CD14-positive monocyte (primary cell): ENCODE measurements at regions not wholly inside any gene's neighbourhood (a gene's known extent, or its start where the extent isn't known, plus 50 kb on each side); places are given as distances from the start of the nearest gene placed in this dataset.
A peak's percentile ranks its signal among the peaks of the same experiment; 100 is the strongest.

ENCODE experiments used
- DNase-seq, 3 donors: peaks; one replicate each; pipeline ENCODE4 v3.0.0-alpha.2; 2011 to 2022
- H2AFZ ChIP-seq: 2 replicates; pipeline ENCODE4 v1.6.0; 2012; ENCODE audit warnings: mild to moderate bottlenecking, low read depth, low read length, inconsistent platforms; ENCODE audit not compliant: insufficient read depth, poor library complexity, severe bottlenecking
- H3K27ac ChIP-seq, 2 donors: 1 replicate in 1 of 2; 2 replicates in 1 of 2; pipeline ENCODE4 v1.5.1; 2012 to 2013; ENCODE audit warnings: low read length in 2 of 2, control low read depth in 1 of 2, inconsistent platforms in 1 of 2, low read depth in 1 of 2, mild to moderate bottlenecking in 1 of 2
- H3K27me3 ChIP-seq, 2 donors: one replicate each; pipeline versions ENCODE4 v1.6.0 to v1.6.1; 2011 to 2013; ENCODE audit warnings: low read length in 2 of 2; ENCODE audit not compliant: control insufficient read depth in 2 of 2, insufficient read depth in 2 of 2
- H3K36me3 ChIP-seq, 2 donors: replicated peaks in 1 of 2; 1 replicate in 1 of 2; 2 replicates in 1 of 2; pipeline versions ENCODE4 v1.5.1 to v1.6.1; 2012 to 2013; ENCODE audit warnings: low read length in 2 of 2, control low read depth in 1 of 2, inconsistent platforms in 1 of 2, mild to moderate bottlenecking in 1 of 2; ENCODE audit not compliant: insufficient read depth in 2 of 2, control insufficient read depth in 1 of 2
- H3K4me1 ChIP-seq, 2 donors: 1 replicate in 1 of 2; 2 replicates in 1 of 2; pipeline versions ENCODE4 v1.5.1 to v1.6.1; 2012 to 2013; ENCODE audit warnings: low read length in 2 of 2, control low read depth in 1 of 2, inconsistent platforms in 1 of 2, mild to moderate bottlenecking in 1 of 2, moderate library complexity in 1 of 2; ENCODE audit not compliant: insufficient read depth in 2 of 2, control insufficient read depth in 1 of 2
- H3K4me2 ChIP-seq: replicated peaks from 2 replicates; pipeline ENCODE3; 2012; ENCODE audit warnings: low read length, moderate library complexity, mild to moderate bottlenecking; ENCODE audit not compliant: poor library complexity, severe bottlenecking; ENCODE audit errors: extremely low read depth
- H3K4me3 ChIP-seq, 3 experiments: fragments of 200-600 bp in 1 of 3; sonication (generic) in 1 of 3; replicated peaks in 1 of 3; 1 replicate in 2 of 3; 2 replicates in 1 of 3; pipeline ENCODE4 v1.5.1; 2011 to 2013; ENCODE audit warnings: low read length in 3 of 3, mild to moderate bottlenecking in 3 of 3, control low read depth in 2 of 3, low read depth in 2 of 3, inconsistent platforms in 1 of 3, moderate library complexity in 1 of 3
- H3K79me2 ChIP-seq: 2 replicates; pipeline ENCODE4 v1.6.0; 2012; ENCODE audit warnings: mild to moderate bottlenecking, control low read depth, inconsistent platforms, low read length, moderate library complexity; ENCODE audit not compliant: insufficient read depth
- H3K9ac ChIP-seq: 2 replicates; pipeline ENCODE4 v1.6.0; 2017; ENCODE audit warnings: low read length, mild to moderate bottlenecking; ENCODE audit not compliant: insufficient read depth, poor library complexity, severe bottlenecking
- H3K9me3 ChIP-seq, 2 donors: replicated peaks in 1 of 2; 1 replicate in 1 of 2; 2 replicates in 1 of 2; pipeline versions ENCODE4 v1.5.1 to v1.6.1; 2012 to 2013; ENCODE audit warnings: low read length in 2 of 2, control low read depth in 1 of 2; ENCODE audit not compliant: control insufficient read depth in 1 of 2, insufficient read depth in 1 of 2
- H4K20me1 ChIP-seq: 2 replicates; pipeline ENCODE4 v1.6.0; 2012; ENCODE audit warnings: mild to moderate bottlenecking, low read length, control low read depth, moderate library complexity; ENCODE audit not compliant: insufficient read depth
- H3K27ac Mint-ChIP-seq, 7 donors: one replicate each; pipeline ENCODE4 v1.8.0; 2020; ENCODE audit warnings: mild to moderate bottlenecking in 7 of 7, mixed read lengths in 7 of 7, moderate library complexity in 6 of 7, inconsistent platforms in 2 of 7
- H3K27me3 Mint-ChIP-seq, 3 donors: one replicate each; pipeline ENCODE4 v1.8.0; 2021 to 2022; ENCODE audit warnings: low read depth in 3 of 3, mild to moderate bottlenecking in 3 of 3, mixed read lengths in 3 of 3, moderate library complexity in 3 of 3, inconsistent platforms in 1 of 3
- H3K36me3 Mint-ChIP-seq, 2 donors: one replicate each; pipeline ENCODE4 v1.8.0; 2020; ENCODE audit warnings: mixed read lengths in 2 of 2, inconsistent platforms in 1 of 2, mild to moderate bottlenecking in 1 of 2
- H3K4me1 Mint-ChIP-seq: one replicate; pipeline ENCODE4 v1.8.0; 2020; ENCODE audit warnings: mild to moderate bottlenecking, mixed read lengths
- H3K4me3 Mint-ChIP-seq, 2 donors: one replicate each; pipeline ENCODE4 v1.8.0; 2020; ENCODE audit warnings: mild to moderate bottlenecking in 2 of 2, mixed read lengths in 2 of 2, moderate library complexity in 1 of 2
- H3K9me3 Mint-ChIP-seq, 7 donors: one replicate each; pipeline ENCODE4 v1.8.0; 2020 to 2022; ENCODE audit warnings: mixed read lengths in 7 of 7, mild to moderate bottlenecking in 6 of 7, moderate library complexity in 6 of 7, inconsistent platforms in 2 of 7
- CTCF ChIP-seq: fragments of 200-600 bp; IDR thresholded peaks from one replicate; pipeline ENCODE4 v1.8.0; 2022; ENCODE audit warnings: antibody characterized with exemption, mild to moderate bottlenecking
- WGBS: methylation state at CpG from one replicate; pipeline ENCODE4 v1.1.5; 2013; ENCODE audit warnings: missing lambda C conversion rate; ENCODE audit not compliant: insufficient coverage; 5-methylcytosine and 5-hydroxymethylcytosine counted together
- intact Hi-C, 2 donors: fragments of 100-400 bp; cut with micrococcal nuclease; formaldehyde crosslinking; loops; one replicate each; pipeline versions ENCODE4 v1.15.0 to v1.15.1; 2023

GRCh38 chr6:169157197-169158148 lies 96.2 kb downstream of the THBS2 start:
- H3K27ac ChIP-seq, result no peak overlapping the region
- no peak overlapping the region for H2AFZ ChIP-seq

GRCh38 chr6:169156793-169157147 lies 96.9 kb downstream of the THBS2 start:
- Histone ChIP-seq H4K20me1 (no peaks in the 10 kb centered on the region), H3K4me3 (no peak overlapping the region), H3K27me3 (no peaks in the 10 kb centered on the region), H3K9me3 (peaks cover 0 to 4% of the 10 kb centered on the region in 2 donors), H3K79me2 (no peaks in the 10 kb centered on the region), H3K27ac (no peak overlapping the region), H3K36me3 (no peaks in the 10 kb centered on the region), H3K4me1 (no peaks in the 10 kb centered on the region), H3K9ac (no peak overlapping the region), H2AFZ (no peak overlapping the region), H3K4me2 (no peak overlapping the region)
- intact Hi-C loops, result no loop called here
- no peak for DNase-seq
- H3K27me3 Mint-ChIP-seq, result peaks cover 1% of the 10 kb centered on the region in 3 donors
- H3K27ac Mint-ChIP-seq, result peak overlapping the region in 1 of 7 donors; percentile 14
- H3K4me1 Mint-ChIP-seq, result peaks cover 11% of the 10 kb centered on the region
- H3K36me3 Mint-ChIP-seq, result no peaks in the 10 kb centered on the region
- TF ChIP-seq CTCF, result no peak
- H3K4me3 Mint-ChIP-seq, result no peak overlapping the region
- peaks cover 0 to 10% (median 4%) of the 10 kb centered on the region in 7 donors for H3K9me3 Mint-ChIP-seq
- WGBS, result 89% methylated on average over 2 of the region's 2 CpGs

More at GRCh38 chr6:169157197-169158148, 96.2 kb downstream of the THBS2 start:
- H3K9me3 ChIP-seq, result peaks cover 0 to 4% of the 10 kb centered on the region in 2 donors
- H3K27me3 Mint-ChIP-seq, result peaks cover 1 to 4% (median 1%) of the 10 kb centered on the region in 3 donors
- DNase-seq, result no peak
- peaks cover 0 to 10% (median 4%) of the 10 kb centered on the region in 7 donors for H3K9me3 Mint-ChIP-seq
- H3K79me2 ChIP-seq, result no peaks in the 10 kb centered on the region
- no peaks in the 10 kb centered on the region for H4K20me1 ChIP-seq
- H3K4me3 Mint-ChIP-seq, result no peak overlapping the region
- no peak overlapping the region for H3K4me2 ChIP-seq
- no peak overlapping the region for H3K9ac ChIP-seq
- no peak for TF ChIP-seq CTCF
- H3K27ac Mint-ChIP-seq, result no peak overlapping the region
- no peaks in the 10 kb centered on the region for H3K27me3 ChIP-seq
- H3K36me3 Mint-ChIP-seq, result no peaks in the 10 kb centered on the region
- peaks cover 11% of the 10 kb centered on the region for H3K4me1 Mint-ChIP-seq
- WGBS, result 97% methylated on average over 8 of the region's 22 CpGs
- H3K4me3 ChIP-seq, result no peak overlapping the region
- intact Hi-C loops, result no loop called here
- no peaks in the 10 kb centered on the region for H3K36me3 ChIP-seq
- H3K4me1 ChIP-seq, result no peaks in the 10 kb centered on the region
